Endometrial microvascular endothelial cells (primary cell): ENCODE measurements at regions not wholly inside any gene's neighbourhood (a gene's known extent, or its start where the extent isn't known, plus 50 kb on each side); places are given as distances from the start of the nearest gene placed in this dataset.
"Not testable (repeated sequence)": the region's sequence is repeated elsewhere in the genome, so short reads cannot be mapped to it uniquely, and the experiment has no call there.

Source experiments
- in situ Hi-C: cut with HindIII; loops from 2 replicates; pipeline ENCODE4 v1.10.0; 2017; ENCODE audit warnings: low sequenced_read_pairs, low pct_unique_long_range_greater_than_20kb; ENCODE audit errors: inconsistent ontology term

- in situ Hi-C loops = no loop called here
Measured at GRCh38 chr10:8323428-8324054, 269.1 kb downstream of the GATA3 start.

GRCh38 chr10:8325024-8325980, 270.8 kb downstream of the GATA3 start:
- in situ Hi-C loops = no loop called here

- in situ Hi-C loops = no loop called here
Measured at GRCh38 chr10:8326396-8327139, 272.1 kb downstream of the GATA3 start.

- in situ Hi-C loops = no loop called here
Measured at GRCh38 chr10:8327140-8327423, 272.6 kb downstream of the GATA3 start.

DNA sequence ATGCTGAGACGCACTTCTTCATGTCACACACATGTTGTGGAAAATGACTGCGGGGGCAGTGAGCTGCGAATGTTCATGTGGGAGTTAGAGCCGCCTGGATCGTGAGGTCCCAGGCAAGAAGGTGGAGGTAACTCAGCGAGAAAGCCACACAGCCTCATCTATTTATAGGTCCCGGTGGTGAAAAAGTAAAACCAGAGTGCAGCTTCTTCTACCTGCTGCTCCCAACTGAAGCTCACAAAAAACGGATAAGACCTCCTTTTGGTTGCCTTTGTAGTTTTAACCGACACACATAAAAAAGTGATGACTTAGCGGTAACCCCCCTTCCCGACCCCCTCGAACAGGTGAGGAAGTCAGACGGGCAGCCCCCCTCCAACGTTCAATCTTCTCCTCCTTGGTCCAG, 276.9 kb downstream of the GATA3 start:
- in situ Hi-C loops = no loop called here

DNA sequence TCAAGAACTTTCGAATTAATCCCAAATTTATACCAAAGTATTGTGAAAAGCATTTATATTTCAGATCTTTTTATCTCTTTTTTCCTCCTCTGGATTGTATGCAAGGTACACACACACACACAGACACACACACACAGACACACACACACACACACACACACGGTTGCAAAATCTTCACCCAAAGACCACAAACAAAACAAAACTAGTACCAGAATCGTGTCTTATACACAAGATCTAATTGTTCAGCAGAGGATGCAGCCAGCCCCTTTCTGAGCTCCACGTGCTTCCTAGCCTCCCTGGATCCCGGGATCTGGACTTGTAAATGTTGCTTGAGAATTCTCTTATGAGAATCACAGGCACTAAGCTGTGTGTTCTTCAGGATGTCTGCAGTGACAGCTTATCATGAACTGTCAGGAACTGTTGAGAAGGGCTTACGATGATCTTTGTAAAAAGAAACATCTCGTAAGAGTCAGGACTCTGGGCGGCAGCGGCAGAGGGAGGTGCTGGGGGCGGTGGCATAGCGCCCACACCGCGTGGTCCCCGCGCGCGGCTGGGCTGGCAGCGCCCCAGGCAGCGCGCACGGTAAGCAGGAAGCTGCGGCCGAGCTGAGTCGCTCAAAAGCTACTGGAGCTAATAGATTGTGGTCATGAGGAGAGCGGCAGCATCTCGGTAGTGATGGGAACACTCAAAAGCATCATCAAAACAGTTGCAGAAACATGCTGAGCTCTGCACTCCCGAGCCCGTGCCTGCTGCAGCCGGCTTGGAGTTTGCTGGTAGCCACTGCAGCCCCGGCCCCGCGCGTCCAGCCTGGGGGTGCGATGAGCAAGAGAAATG, 277.6 kb downstream of the GATA3 start:
- in situ Hi-C loops = no loop called here

GRCh38 chr10:8332730-8333111, 278.2 kb downstream of the GATA3 start:
- in situ Hi-C loops = no loop called here

DNA sequence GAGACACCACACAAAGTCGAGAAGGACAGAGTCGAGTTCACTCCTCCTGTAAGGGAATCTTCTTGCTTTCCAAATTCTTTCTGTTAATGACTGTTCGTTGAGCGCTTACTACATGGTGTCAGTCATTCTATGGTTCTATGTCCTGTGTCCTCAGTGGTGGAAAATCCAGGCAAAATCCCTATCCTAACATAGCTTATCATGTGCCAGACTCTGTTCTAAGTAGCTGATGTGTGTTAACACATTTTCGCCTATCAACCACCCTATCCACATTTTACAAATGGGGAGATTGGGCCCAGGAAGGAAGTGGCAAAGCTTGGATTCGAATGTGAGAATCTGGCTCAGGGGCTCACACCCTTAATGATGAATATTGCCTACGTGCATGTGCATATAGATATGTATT, 280.1 kb downstream of the GATA3 start:
- in situ Hi-C loops = no loop called here

GRCh38 chr10:8336629-8337331, 282.3 kb downstream of the GATA3 start:
- in situ Hi-C loops = no loop called here

- in situ Hi-C loops = no loop called here
Measured at GRCh38 chr10:8337332-8337651, 282.8 kb downstream of the GATA3 start.

DNA sequence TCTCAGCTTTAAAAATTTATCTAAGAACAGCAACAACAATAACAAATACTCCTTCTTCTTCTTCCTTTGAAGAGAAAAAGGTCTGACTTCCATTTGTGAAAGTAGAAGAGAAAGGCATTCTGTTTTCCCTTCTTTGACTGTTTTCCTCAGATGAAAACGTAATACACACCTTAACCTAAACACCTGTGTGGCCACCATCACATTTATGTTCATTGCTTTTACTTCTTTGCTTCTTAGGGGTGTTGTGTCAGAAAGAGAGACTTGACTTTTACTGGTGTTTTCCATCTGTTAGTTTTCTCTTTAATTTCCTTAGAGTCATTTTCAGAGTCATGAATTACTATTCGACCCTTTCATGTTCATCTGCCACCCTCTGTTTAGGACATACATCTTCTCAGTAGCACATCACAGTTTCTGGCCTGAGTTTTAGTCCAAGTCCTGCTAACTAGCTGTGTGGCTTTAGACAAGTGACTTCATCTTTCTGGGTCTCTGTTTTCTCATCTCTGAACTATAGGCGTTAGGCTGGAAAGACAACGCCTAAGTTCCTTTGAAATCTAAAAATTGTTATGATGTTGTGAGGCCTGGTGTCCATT, 283.8 kb downstream of the GATA3 start:
- in situ Hi-C loops = no loop called here

DNA sequence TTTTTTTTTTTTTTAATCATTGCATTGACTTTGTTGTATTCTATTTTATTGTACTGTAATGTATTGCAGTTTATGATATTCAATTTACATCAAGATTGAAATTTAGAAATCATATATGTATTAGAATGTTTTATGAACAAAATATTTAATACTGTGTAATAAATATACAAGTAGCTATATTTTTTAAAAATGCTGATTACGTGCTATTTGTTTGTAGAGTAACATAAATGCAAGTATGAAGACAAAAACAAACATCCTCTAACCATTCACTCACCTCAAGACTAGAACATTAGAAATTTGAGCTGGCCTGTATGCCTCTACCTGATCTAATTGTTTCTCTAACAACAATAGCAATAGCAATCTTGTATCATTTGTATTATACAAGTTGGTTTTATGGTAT, 290.3 kb downstream of the GATA3 start:
- in situ Hi-C loops = no loop called here

DNA sequence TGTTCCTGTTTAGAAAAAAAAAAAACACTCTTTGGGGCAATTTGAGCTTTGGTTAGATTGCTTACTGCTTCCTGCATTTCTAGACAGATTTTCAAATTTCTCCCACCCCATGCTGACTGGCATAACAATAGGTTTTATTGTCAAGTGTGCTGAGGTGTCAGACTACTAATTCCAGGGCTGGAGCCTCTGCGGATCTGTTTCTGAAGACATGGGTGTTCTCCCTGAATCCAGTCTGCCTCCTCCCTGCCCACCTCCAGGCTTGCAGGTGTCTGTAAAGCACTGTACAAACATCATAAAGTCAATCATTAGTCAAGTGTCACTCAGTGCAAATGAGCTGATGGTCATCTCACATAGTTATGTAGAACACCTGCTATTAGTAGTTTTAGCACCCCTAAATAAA, 292.4 kb downstream of the GATA3 start:
- in situ Hi-C loops = no loop called here

DNA sequence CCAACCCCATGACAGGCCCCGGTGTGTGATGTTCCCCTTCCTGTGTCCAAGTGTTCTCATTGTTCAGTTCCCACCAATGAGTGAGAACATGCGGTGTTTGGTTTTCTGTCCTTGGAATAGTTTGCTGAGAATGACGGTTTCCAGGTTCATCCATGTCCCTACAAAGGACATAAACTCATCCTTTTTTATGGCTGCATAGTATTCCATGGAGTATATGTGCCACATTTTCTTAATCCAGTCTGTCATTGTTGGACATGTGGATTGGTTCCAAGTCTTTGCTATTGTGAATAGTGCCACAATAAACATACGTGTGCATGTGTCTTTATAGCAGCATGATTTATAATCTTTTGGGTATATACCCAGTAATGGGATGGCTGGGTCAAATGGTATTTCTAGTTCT, 293.1 kb downstream of the GATA3 start:
- in situ Hi-C loops = not testable (repeated sequence)

GRCh38 chr10:8349610-8350249, 295.2 kb downstream of the GATA3 start:
- in situ Hi-C loops = no loop called here

- in situ Hi-C loops = no loop called here
Measured at GRCh38 chr10:8350250-8350967, 295.9 kb downstream of the GATA3 start.
